GM06990 (cell line): ENCODE measurements at regions not wholly inside any gene's neighbourhood (a gene's known extent, or its start where the extent isn't known, plus 50 kb on each side); places are given as distances from the start of the nearest gene placed in this dataset.

Experiments
- DNase-seq: peaks from one replicate; pipeline ENCODE4 v3.0.0-alpha.2; 2011; ENCODE audit not compliant: insufficient read length; ENCODE audit errors: extremely low read depth
- H3K27me3 ChIP-seq: replicated peaks from 2 replicates; pipeline ENCODE4 v1.6.0; 2011; ENCODE audit warnings: low read length; ENCODE audit not compliant: control insufficient read depth, insufficient read depth
- H3K36me3 ChIP-seq: 2 replicates; pipeline ENCODE4 v1.5.1; 2011; ENCODE audit warnings: low read length; ENCODE audit not compliant: control insufficient read depth, insufficient read depth
- H3K4me3 ChIP-seq: replicated peaks from 2 replicates; pipeline ENCODE4 v1.5.1; 2011; ENCODE audit warnings: low read depth, mild to moderate bottlenecking, control low read depth, low read length
- CTCF ChIP-seq: IDR thresholded peaks from 2 replicates; pipeline ENCODE4 v1.5.1; 2011; ENCODE audit warnings: low read length, control low read depth, mild to moderate bottlenecking, inconsistent platforms; ENCODE audit not compliant: insufficient read depth, poor library complexity, severe bottlenecking

DNA sequence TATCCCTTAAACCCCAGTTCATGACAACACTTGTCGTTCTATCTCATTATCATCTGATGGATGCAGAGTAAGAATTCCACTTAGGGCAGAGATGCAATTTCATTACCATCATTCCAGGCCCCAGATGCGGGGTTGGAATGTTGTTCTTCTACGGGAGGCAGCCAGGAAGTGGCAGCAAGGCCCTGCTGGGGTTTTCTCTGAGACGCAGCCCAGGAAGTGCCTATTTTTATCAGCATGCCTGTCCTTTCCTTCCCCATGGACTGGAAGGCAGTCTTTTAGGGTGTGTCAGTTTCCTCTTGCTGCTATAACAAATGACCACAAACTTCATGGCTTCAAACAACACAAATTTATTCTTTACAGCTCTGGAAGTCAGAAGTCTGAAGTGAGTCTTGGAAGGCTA lies 246.6 kb upstream of the DYNLRB2 start:
- H3K27me3 ChIP-seq, result peaks cover 2% of the 10 kb centered on the region
- no peaks in the 10 kb centered on the region for H3K36me3 ChIP-seq
- H3K4me3 ChIP-seq, result no peak overlapping the region
- no peak for TF ChIP-seq CTCF
- DNase-seq, result no peak

- Histone ChIP-seq H3K4me3 (no peak overlapping the region), H3K36me3 (no peaks in the 10 kb centered on the region), H3K27me3 (no peaks in the 10 kb centered on the region)
- no peak for TF ChIP-seq CTCF
- DNase-seq, result no peak
Observed at GRCh38 chr16:80288616-80289015, 252.2 kb upstream of the DYNLRB2 start.

GRCh38 chr16:80287674-80288073 lies 253.1 kb upstream of the DYNLRB2 start:
- no peak for TF ChIP-seq CTCF

GRCh38 chr16:80285104-80285503 lies 255.7 kb upstream of the DYNLRB2 start:
- DNase-seq, result no peak
- no peaks in the 10 kb centered on the region for H3K27me3 ChIP-seq
- no peak for TF ChIP-seq CTCF
- no peak overlapping the region for H3K4me3 ChIP-seq
- no peaks in the 10 kb centered on the region for H3K36me3 ChIP-seq

More at GRCh38 chr16:80287674-80288073, 253.1 kb upstream of the DYNLRB2 start:
- no peak for DNase-seq
- Histone ChIP-seq H3K36me3 (no peaks in the 10 kb centered on the region), H3K27me3 (no peaks in the 10 kb centered on the region), H3K4me3 (no peak overlapping the region)

DNA sequence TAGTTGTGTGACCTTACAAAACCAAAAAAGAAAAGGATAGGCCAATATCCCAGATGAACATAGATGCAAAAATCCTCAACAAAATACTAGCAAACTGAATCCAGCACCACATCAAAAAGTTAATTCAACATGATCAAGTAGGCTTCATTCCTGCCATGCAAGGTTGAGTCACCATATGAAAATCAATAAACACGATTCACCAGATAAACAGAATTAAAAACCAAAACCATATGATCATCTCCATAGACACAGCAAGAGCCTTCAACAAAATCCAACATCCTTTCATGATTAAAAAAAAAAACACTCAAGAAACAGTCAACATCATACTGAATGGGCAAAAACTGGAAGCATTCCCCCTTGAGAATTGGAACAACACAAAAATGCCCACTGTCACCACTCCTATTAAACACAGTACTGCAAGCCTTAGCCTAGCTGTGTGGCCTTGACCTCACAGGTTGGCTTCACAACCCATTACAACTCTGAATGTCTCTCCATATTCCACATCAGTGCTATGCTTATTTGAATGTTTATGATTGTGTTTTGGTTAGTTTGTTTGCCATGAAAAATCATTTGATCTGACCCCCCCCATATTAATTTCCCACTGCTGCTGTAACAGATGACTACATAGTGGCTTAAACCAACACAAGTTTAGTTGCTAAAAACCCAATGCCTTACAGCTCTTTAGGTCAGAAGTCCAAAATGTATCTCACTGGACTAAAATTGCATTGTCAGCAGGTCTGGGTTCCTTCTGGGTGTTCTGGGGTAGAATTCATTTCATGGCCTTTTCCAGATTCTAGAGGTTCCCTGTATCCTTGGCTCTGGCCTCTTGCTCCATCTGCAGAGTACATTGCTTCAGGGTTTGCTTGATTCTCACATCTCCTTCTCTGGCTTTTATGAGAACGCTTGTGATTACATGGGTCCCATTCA lies 257.1 kb upstream of the DYNLRB2 start:
- Histone ChIP-seq H3K36me3 (no peaks in the 10 kb centered on the region), H3K27me3 (no peaks in the 10 kb centered on the region), H3K4me3 (no peak overlapping the region)
- no peak for DNase-seq
- no peak for TF ChIP-seq CTCF
